ENCODE measurements at regions not wholly inside any gene's neighbourhood (a gene's known extent, or its start where the extent isn't known, plus 50 kb on each side); places are given as distances from the start of the nearest gene placed in this dataset.

DNA sequence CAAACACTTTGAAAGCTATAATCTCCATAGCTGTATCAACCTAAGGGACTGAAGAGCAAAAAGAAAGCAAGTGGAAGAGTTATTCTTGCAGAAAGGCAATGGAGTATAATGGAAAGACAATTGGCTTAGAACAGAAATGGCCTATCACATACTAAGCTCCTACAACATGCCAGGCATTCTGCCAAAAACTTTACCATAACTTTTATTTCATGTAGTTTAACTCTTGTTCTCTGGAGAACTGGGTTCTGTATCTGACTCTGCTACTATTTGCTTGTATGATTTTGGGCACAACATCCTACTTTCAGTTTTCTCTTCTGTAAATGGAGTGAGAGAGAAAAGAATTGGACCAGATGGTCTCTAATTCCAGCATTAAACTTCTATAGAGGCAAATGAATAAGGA is 449.1 kb downstream of the GPATCH2 start:
- TF ChIP-seq CTCF (IDR thresholded peaks at IDR 0.05): no peak
- no peak for DNase-seq (ENCODE audit: low spot score)
- no peak for ATAC-seq (ENCODE audit: low FRiP score)

GRCh38 chr1:217181176-217181746 is 449.6 kb downstream of the GPATCH2 start:
- TF ChIP-seq CTCF (IDR thresholded peaks at IDR 0.05): no peak
- no peak for DNase-seq (ENCODE audit: low spot score)
- no peak for ATAC-seq (ENCODE audit: low FRiP score)

DNA sequence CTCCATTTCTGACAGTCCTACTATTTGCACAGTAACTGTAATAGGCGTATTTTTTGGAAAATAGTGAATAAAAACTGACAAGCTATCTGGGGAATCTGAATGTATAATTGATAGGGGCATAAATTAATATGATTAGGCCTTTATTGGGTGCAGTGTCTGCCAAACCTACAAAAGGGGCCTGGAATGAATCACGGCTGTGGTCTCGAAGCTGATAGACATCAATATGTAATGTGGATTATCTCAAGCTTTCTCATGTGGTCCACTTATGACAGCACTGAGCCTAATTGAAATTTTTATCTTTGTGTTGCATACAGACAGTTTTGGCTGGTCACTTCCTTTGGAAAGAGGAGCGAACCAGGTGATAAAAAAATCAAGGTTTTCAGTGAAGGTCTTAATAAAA is 450.4 kb downstream of the GPATCH2 start:
- no peak for TF ChIP-seq CTCF (IDR thresholded peaks at IDR 0.05)
- ATAC-seq (ENCODE audit: low FRiP score) (no peak), DNase-seq (ENCODE audit: low spot score) (no peak)

DNA sequence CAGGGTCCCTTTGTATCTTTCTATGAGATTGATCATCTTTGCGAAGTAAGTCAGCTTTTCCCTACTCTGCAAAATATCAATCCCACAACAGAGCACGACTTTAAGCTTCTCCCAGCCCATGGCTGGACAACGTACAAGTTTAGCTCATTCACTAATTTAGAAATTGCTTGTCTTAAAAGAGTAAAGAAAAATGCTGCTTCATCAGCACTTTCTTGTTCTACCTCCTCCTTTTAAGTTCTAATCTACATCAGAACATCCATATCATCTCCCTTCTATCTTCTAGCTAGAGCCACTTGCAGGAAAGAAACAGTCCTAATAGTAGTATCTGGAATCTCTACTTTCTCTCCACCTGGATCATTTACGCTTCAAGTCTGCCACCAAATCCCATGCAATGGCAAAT is 441.2 kb upstream of the ESRRG start:
- no peak for ATAC-seq (ENCODE audit: low FRiP score)
- no peak for TF ChIP-seq CTCF (IDR thresholded peaks at IDR 0.05)
- DNase-seq (ENCODE audit: low spot score): no peak

DNA sequence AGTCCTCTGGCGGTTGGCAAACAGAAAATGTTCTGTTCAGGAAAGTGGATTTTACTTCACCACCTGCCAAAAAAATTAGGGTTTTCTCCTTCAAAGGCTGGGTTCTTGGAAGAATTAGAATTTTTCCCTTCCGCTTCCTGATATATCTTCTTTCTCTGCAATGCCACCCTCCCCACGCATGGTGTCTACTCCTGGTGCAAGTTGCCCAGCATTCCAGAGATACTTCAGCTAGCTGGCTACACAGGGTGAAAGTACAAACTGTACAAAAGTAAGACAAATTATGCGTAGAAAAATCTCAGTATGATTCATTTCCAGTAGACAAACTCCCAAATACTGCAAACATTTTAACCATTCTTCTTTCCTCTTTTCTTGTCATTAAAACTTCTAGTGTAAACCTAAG is 430.1 kb upstream of the ESRRG start:
- DNase-seq (ENCODE audit: low spot score) (no peak), ATAC-seq (ENCODE audit: low FRiP score) (peak; percentile 97)
- no peak for TF ChIP-seq CTCF (IDR thresholded peaks at IDR 0.05)

DNA sequence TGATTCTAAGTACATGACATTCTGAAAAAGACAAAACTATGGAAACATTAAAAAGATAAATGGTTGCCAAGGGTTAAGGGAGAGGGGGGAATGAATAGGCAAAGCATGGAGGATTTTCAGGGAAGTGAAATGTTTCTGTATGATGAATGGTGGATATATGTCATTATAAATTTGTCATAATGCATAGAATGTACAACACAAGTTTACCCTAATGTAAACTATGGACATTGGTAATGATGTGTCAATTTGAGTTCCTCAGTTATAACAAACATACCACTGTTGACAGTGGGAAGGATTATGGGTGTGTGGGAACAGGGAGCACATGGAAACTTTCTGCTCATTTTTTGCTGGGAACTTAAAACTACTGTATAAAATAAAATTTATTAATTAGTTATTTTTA is 427.1 kb upstream of the ESRRG start:
- no peak for DNase-seq (ENCODE audit: low spot score)
- no peak for ATAC-seq (ENCODE audit: low FRiP score)
- TF ChIP-seq CTCF (IDR thresholded peaks at IDR 0.05): no peak

DNA sequence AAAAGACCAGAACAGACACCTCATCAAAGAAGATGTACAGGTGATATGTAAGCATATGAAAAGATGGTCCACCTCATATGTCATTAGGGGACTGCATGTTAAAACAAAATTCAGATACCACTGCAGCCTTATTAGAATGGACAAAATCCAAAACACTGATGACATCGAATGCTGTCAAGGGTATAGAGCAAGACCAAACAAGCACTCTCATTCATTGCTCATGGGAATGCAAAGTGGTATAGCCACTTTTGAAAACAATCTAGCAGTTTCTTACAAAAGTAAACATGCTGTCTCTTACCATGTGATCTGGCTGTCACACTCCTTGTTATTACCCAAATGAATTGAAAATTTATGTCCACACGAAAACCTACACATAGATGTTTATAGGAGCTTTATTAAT is 426.6 kb upstream of the ESRRG start:
- TF ChIP-seq CTCF (IDR thresholded peaks at IDR 0.05): no peak
- DNase-seq (ENCODE audit: low spot score) (no peak), ATAC-seq (ENCODE audit: low FRiP score) (no peak)

Measured in omental fat pad (tissue), 3 donors.